NCI-H524 treated with DMSO at 0.1 percent for 48 hours (cell line): ENCODE measurements at regions not wholly inside any gene's neighbourhood (a gene's known extent, or its start where the extent isn't known, plus 50 kb on each side); places are given as distances from the start of the nearest gene placed in this dataset.
"Not testable (repeated sequence)": the region's sequence is repeated elsewhere in the genome, so short reads cannot be mapped to it uniquely, and the experiment has no call there.

Experiments
- DNase-seq: peaks from one replicate; lab custom pipeline; 2025; lab: John Stamatoyannopoulos, UW

- no peak for DNase-seq
Measured at GRCh38 chr20:53664121-53664520, 70.5 kb upstream of the ZNF217 start.

DNA sequence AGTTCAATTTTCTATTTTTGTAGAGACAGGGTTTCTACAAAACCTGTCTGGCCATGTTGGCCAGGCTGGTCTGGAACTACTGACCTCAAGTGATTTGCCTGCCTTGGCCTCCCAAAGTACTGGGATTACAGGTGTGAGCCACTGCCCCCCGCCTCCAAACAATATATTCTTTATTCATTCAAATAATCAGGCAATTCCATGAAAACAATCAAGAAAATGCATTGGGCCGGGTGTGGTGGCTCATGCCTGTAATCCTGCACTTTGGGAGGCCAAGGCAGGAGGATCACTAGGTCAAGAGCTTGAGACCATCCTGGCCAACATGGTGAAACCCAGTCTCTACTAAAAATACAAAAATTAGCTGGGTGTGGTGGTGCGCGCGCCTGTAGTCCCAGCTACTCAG is 69.9 kb upstream of the ZNF217 start:
- DNase-seq, result not testable (repeated sequence)

GRCh38 chr20:53662595-53662994 is 69.0 kb upstream of the ZNF217 start:
- no peak for DNase-seq

DNA sequence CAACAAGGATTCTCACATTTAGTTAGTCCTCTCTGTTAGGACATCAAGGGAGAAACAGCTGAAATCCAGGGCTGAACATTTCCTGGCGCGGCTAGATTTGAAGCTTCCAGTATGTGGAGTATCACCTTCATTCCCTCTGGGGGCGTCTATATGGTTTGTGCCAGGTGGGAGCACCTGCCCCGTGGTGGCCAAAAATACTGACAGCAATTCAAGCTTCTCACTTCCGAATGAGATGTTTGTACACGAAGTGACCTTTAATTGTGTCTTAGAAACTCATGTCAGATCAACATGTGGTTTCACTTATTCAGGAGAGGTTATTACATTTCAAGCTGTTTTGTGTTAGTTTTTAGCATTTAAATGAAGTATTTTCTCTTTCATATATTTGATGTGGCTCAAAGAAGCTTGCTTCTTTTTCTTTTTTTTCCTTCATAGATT is 67.3 kb upstream of the ZNF217 start:
- DNase-seq, result no peak

DNA sequence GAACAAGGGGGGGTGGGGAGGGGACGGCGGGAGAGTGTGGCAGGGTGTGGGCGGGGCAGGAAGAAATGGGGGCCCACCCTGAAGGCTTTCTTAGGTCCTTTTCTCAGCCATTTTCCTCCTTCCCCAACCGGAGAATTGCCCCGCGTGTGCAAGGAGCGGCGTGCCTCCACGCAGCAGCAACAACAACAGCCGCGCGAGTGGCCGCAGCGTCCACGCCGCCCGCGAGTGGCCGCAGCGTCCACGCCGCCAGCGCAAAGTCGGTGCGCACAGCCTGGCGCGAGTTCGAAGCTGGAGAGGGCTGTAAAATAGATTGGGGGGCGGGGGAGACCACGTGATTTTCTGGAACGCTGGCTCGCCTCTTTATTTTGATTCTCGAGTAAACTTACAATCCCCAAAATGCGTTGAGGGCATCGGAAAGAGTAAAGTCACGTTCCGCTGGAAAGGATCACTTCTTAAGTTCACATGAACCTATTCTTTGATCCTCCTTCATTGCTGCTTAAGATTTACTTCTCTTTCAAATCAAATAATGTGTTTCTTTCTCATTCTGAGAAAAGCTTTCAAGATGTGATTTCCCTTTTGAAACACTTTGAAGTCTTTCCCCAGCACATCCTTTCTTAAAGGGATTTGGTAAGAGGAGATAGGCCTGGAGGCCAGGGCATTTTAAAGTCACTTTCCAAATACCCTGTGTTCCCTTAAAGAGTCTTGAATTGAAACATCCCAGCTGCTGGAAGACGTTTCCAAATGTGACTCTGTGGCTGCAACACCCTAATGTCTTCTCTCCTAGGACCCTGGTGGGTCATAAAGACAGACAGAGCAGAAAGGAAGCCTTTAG is 66.7 kb upstream of the ZNF217 start:
- no peak for DNase-seq

GRCh38 chr20:53658973-53659372 is 65.3 kb upstream of the ZNF217 start:
- DNase-seq, result no peak

- DNase-seq, result no peak
Measured at GRCh38 chr20:53658322-53658721, 64.7 kb upstream of the ZNF217 start.

DNA sequence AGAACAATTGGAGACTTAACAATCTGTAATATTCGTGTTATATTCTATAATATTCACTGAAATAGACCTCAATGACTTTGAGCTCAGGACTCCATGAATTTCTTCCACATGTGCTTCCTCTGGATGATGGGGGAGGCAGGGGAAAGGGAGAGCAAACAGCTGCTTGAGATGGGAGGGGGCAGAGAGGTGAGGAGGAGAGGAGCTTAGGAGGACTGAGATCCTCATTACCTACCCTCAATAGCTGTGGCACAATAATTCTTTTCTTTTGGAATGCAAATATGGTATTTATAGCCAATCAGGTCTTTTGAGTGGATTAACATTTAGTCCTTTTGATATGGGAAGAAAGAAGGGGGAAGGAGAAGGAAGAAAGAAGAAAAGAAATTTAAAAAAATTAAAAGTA is 64.1 kb upstream of the ZNF217 start:
- DNase-seq, result no peak

DNA sequence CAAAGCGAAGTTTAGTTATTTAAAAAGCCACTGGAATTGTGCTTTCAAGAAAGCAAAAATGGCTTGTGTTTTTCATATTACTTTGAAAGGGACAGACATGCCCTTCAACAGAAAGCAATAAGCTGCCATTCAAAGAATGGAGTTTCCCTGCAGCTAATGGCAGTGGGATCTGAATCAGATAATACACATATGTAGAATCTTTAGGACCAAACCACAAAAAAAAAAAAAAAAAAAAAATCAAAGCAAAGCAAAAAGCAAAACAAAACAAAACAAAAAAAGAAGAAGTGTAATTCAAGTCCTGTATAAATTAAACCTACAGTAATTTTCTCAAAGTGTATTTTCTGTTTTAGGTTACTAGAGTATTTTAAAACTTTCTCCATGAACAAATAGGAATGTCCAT is 63.6 kb upstream of the ZNF217 start:
- DNase-seq, result no peak

- no peak for DNase-seq
Measured at GRCh38 chr20:53656293-53657202, 62.9 kb upstream of the ZNF217 start.

GRCh38 chr20:53655625-53656292 is 62.1 kb upstream of the ZNF217 start:
- DNase-seq, result no peak

DNA sequence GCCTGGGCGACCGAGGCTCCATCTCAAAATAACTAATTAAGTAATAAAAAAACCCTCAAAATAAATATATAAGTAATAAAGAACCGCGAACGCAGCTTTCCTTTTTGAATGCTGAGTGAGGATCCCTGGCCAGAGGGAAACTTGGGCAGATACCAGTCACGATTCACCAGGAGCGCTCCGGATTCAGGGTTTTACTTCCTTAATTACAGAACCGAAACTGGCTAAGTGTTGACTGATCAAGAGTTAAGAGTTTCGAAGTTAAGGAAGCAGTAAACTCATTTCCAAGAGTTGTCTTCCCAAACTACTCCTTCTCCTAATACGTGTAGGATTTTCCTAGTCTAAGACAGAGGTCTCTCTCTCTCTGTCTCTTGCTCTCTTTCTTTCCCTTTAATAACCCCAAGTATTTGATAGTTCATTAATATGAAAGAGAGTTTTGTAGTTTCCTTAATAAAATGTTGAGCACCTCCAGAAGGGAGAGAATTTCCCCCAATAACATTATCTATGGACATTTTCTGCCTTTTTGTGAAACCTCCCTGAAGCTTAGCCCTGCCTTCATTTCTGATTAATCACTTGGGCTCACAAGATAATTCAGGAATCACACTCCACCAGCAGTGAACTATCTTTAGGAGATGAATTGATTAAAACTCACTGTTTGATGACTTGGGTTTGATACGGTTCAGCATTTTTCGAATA is 61.4 kb upstream of the ZNF217 start:
- DNase-seq, result no peak

DNA sequence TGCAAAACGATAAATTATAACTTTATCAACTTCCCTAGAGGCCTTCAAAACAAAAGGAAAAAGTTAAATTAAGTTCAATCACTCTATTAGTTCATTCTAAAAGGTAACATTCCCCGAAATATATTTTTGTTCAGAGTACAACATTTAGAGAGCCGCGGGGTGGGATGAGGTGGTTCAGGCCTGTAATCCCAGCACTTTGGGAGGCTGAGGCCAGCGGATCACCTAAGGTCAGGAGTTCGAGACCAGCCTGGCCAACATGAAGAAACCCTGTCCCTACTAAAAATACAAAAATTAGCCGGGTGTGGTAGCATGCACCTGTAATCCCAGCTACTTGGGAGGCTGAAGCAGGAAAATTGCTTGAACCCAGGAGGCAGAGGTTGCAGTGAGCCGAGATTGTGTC is 60.9 kb upstream of the ZNF217 start:
- not testable (repeated sequence) for DNase-seq

- no peak for DNase-seq
Measured at GRCh38 chr20:53652859-53653517, 59.3 kb upstream of the ZNF217 start.

DNA sequence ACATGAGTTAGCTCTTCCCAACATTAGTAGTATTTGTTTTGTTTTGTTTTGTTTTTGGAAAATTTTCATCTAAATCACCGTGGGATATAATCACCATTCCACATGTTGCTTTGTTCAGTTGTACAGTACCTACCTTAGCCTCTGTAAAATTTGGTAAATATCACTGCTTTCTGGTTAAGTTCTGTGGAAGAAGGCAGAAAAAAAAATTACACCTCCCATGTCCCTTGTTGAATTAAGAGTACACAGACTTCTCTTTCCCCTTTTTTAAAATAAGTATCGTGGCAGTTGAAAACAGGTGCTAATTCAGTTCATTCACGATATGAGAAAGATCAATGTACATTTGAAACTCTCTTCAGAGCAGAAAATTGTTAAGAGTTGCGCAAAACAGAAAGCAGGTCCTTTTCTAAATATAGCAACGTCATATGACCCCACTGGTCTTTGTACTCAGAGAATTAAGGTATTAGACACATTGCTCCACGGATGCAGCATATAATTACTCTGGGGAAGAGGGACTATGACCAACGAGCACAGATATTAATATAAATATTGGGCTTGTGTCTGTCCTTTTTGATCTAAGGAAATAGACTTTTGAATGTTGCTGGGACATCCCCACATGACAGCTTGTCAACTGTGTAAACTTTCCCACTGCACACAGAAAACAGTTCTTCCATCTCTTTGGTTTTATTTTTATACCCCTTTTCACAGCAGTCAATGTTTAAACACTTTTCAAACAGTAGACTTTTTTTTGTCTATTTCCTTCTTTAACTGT is 58.6 kb upstream of the ZNF217 start:
- DNase-seq, result no peak

DNA sequence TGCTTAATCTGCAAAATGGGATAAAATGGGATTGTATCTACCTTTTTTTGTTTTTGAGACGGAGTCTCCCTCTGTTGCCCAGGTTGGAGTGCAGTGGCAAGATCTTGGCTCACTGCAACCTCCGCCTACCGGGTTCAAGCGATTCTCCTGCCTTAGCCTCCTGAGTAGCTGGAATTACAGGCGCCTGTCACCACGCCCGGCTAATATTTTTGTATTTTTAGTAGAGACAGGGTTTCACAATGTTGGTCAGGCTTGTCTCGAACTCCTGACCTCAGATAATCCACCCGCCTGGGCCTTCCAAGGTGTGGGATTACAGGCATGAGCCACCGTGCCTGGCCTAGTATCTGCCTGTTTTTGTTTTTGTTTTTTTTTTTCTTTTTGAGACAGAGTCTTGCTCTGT is 55.9 kb upstream of the ZNF217 start:
- DNase-seq, result not testable (repeated sequence)

DNA sequence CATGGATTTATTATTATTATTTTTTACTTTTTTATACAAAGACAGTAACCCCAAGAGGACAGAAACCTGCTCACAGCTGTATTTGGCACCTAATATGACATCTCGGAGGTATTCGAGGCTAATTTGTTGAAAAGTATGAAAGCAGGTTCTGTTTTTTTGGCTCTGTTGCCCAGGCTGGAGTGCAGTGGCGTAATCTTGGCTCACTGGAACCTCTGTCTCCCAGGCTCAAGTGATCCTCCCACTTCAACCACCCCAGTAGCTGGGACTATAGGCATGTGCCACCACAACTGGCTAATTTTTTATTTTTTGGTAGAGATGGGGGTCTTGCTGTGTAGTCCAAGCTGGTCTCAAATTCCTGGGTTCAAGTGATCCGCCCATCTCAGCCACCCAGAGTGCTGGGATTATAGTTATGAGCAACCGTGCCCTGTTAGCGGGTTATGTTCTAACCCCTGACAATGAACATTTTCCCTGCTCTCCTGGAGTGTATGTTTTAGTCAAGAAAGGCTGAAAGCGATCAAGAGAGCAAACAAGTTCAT is 53.7 kb upstream of the ZNF217 start:
- DNase-seq, result no peak

DNA sequence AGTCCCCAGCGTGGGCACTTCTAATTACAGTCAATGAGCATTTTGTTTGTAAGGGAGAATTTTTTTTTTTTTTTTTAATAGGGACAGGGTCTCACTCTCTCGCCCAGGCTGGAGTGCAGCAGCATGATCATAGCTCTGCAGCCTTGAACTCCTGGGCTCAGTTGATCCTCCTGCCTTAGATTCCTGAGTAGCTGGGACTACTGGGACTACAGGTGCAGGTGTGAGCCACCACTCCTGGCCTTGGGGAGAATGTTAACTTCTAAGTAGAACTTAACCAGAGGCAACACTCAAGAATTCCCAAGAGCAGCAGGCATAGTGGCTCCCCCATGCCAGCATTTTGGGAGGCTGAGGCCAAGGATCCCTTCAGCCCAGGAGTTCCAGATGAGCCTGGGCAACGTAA is 52.9 kb upstream of the ZNF217 start:
- no peak for DNase-seq

DNA sequence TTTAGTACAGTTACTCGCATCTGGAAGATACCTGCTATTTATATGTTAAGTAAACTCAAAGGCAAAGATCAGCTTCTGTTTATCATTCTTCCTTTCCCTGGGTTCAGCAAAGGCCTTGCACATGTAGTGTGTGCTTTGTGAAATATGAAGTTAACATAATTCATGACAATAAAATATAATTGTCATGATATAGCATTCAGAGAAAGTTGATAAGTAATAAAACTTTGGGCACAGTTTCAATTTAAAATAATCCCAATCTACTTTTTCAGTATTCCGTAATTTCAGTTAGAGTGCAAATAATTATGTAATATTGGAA is 51.9 kb upstream of the ZNF217 start:
- no peak for DNase-seq

DNA sequence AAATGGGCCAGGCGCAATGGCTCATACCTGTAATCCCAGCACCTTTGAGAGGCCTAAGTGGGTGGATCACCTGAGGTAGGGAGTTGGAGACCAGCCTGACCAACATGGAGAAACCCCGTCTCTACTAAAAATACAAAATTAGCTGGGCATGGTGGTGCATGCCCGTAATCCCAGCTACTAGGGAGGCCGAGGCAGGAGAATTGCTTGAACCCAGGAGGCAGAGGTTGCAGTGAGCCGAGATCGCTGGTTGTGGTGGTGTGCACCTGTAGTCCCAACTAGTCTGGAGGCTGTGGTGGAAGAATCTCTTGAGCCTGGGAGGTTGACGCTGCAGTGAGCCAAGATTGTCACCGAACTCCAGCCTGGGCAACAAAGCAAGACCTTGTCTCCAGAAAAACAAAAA is 50.5 kb upstream of the ZNF217 start:
- not testable (repeated sequence) for DNase-seq
